Thyroid gland (tissue), 4 donors: ENCODE measurements at regions not wholly inside any gene's neighbourhood (a gene's known extent, or its start where the extent isn't known, plus 50 kb on each side); places are given as distances from the start of the nearest gene placed in this dataset.

ENCODE experiments used
- CTCF ChIP-seq, 6 experiments: fragments of 200-600 bp in 3 of 6; fragments of 450-650 bp in 3 of 6; sonication (generic) in 3 of 6; IDR thresholded peaks; one replicate each; pipeline ENCODE4 v1.5.1; 2016 to 2019; ENCODE audit warnings: antibody characterized with exemption in 6 of 6, mild to moderate bottlenecking in 2 of 6, inconsistent platforms in 1 of 6, moderate library complexity in 1 of 6
- POLR2A ChIP-seq, 2 donors: fragments of 450-650 bp; IDR thresholded peaks; one replicate each; pipeline ENCODE4 v1.6.1; 2017; ENCODE audit warnings: antibody characterized with exemption in 2 of 2, mild to moderate bottlenecking in 2 of 2, moderate library complexity in 1 of 2

DNA sequence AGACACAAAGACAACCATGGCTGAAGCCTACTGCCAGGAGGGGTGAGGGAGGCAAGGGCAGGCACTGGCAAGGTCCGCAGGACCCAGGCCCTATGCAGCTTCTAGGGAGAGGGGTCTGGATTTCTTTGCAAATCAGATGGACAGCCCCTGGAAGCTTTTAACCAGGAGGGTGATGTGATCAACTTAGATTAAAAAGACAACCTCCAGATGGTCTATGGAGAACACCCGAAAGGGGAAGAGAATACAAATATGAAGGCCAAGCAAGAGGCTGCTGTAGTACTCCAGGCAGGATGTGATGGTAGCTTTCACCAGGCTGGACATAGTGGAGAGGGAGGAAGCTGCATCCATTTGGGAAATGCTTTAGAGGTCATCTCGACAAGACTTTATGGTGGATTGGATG is 83.3 kb upstream of the TSPAN11 start:
- TF ChIP-seq CTCF (IDR thresholded peaks at IDR 0.05) (no peak), POLR2A (IDR thresholded peaks at IDR 0.05) (no peak)
